ENCODE measurements at regions not wholly inside any gene's neighbourhood (a gene's known extent, or its start where the extent isn't known, plus 50 kb on each side); places are given as distances from the start of the nearest gene placed in this dataset.

DNA sequence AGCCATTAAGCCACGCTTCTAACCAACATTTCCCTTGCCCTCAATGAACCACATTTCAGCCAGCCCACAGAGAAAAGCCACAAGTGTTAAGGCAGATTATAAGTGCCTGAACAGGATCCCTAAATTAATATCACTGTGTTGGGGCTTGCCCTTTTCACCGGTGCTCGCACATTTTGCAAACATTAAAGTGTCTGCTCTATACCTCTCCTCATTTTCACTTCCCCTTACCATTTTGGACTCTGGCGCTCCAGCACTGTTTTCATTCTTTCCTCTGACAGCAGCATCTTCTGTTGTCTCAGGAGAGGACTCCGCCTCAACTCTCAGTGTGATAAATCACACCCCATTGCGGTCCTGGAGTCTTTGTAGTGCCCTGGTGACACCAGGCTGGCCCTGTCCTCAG lies 274.2 kb downstream of the BAMBI start:
- Mint-ChIP-seq H3K27me3 (ENCODE audit: low read depth in 3 of 3) (peaks cover 0 to 5% (median 5%) of the 10 kb centered on the region in 3 donors), H3K36me3 (no peaks in the 10 kb centered on the region), H3K4me1 (no peaks in the 10 kb centered on the region), H3K4me3 (no peak overlapping the region), H3K27ac (no peak overlapping the region), H3K9me3 (peaks cover 0 to 3% (median 3%) of the 10 kb centered on the region in 7 donors)
- Histone ChIP-seq H3K79me2 (ENCODE audit: insufficient read depth, low read length) (no peaks in the 10 kb centered on the region), H3K36me3 (replicated peaks in 1 of 2; ENCODE audit: control insufficient read depth in 1 of 2, insufficient read depth in 2 of 2, low read length in 2 of 2) (no peaks in the 10 kb centered on the region), H3K27me3 (ENCODE audit: control insufficient read depth in 2 of 2, insufficient read depth in 2 of 2, low read length in 2 of 2) (no peaks in the 10 kb centered on the region), H3K9me3 (replicated peaks in 1 of 2; ENCODE audit: control insufficient read depth in 1 of 2, insufficient read depth in 1 of 2, low read length in 2 of 2) (no peaks in the 10 kb centered on the region), H4K20me1 (ENCODE audit: insufficient read depth, low read length) (no peaks in the 10 kb centered on the region), H2AFZ (ENCODE audit: insufficient read depth, low read depth, low read length, poor library complexity, severe bottlenecking) (no peak overlapping the region), H3K9ac (ENCODE audit: insufficient read depth, low read length, poor library complexity, severe bottlenecking) (no peak overlapping the region), H3K27ac (ENCODE audit: low read depth in 1 of 2, low read length in 2 of 2) (no peak overlapping the region), H3K4me2 (replicated peaks; ENCODE audit: extremely low read depth, low read length, poor library complexity, severe bottlenecking) (no peak overlapping the region), H3K4me1 (ENCODE audit: control insufficient read depth in 1 of 2, insufficient read depth in 2 of 2, low read length in 2 of 2) (no peaks in the 10 kb centered on the region), H3K4me3 (replicated peaks in 1 of 3; ENCODE audit: low read depth in 2 of 3, low read length in 3 of 3) (no peak overlapping the region)
- no peak for DNase-seq
- TF ChIP-seq, protein P1, sequence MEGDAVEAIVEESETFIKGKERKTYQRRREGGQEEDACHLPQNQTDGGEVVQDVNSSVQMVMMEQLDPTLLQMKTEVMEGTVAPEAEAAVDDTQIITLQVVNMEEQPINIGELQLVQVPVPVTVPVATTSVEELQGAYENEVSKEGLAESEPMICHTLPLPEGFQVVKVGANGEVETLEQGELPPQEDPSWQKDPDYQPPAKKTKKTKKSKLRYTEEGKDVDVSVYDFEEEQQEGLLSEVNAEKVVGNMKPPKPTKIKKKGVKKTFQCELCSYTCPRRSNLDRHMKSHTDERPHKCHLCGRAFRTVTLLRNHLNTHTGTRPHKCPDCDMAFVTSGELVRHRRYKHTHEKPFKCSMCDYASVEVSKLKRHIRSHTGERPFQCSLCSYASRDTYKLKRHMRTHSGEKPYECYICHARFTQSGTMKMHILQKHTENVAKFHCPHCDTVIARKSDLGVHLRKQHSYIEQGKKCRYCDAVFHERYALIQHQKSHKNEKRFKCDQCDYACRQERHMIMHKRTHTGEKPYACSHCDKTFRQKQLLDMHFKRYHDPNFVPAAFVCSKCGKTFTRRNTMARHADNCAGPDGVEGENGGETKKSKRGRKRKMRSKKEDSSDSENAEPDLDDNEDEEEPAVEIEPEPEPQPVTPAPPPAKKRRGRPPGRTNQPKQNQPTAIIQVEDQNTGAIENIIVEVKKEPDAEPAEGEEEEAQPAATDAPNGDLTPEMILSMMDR (IDR thresholded peaks at IDR 0.05) = no peak
- WGBS (ENCODE audit: insufficient coverage) = 85% methylated on average over 3 of the region's 6 CpGs
- intact Hi-C loops (cut with micrococcal nuclease) = no loop called here

DNA sequence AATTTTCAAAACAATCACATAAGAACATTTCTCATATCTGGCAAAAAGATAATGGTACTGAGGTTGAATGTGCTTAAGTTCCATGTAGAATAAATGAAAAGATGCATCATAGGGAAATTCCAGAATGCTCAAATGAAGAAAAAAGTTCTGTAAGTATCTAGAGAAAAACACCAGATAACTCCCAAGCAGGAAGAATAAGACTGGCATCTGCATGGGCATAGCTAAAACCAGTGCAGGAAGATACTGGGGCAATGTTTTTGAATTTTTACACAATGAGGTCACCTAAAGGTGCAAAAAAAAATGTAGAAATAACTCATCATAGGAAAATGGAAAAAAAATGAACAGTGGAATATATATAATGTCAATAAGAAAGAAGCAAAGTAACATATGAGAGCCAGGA lies 275.2 kb downstream of the BAMBI start:
- Histone ChIP-seq H4K20me1 (ENCODE audit: insufficient read depth, low read length) (no peaks in the 10 kb centered on the region), H3K27me3 (ENCODE audit: control insufficient read depth in 2 of 2, insufficient read depth in 2 of 2, low read length in 2 of 2) (no peaks in the 10 kb centered on the region), H2AFZ (ENCODE audit: insufficient read depth, low read depth, low read length, poor library complexity, severe bottlenecking) (no peak overlapping the region), H3K9me3 (replicated peaks in 1 of 2; ENCODE audit: control insufficient read depth in 1 of 2, insufficient read depth in 1 of 2, low read length in 2 of 2) (no peaks in the 10 kb centered on the region), H3K9ac (ENCODE audit: insufficient read depth, low read length, poor library complexity, severe bottlenecking) (no peak overlapping the region), H3K79me2 (ENCODE audit: insufficient read depth, low read length) (no peaks in the 10 kb centered on the region), H3K27ac (ENCODE audit: low read depth in 1 of 2, low read length in 2 of 2) (no peak overlapping the region), H3K4me3 (replicated peaks in 1 of 3; ENCODE audit: low read depth in 2 of 3, low read length in 3 of 3) (no peak overlapping the region), H3K4me1 (ENCODE audit: control insufficient read depth in 1 of 2, insufficient read depth in 2 of 2, low read length in 2 of 2) (no peaks in the 10 kb centered on the region), H3K4me2 (replicated peaks; ENCODE audit: extremely low read depth, low read length, poor library complexity, severe bottlenecking) (no peak overlapping the region), H3K36me3 (replicated peaks in 1 of 2; ENCODE audit: control insufficient read depth in 1 of 2, insufficient read depth in 2 of 2, low read length in 2 of 2) (no peaks in the 10 kb centered on the region)
- peak overlapping the region in 1 of 7 donors; percentile 5 for H3K27ac Mint-ChIP-seq
- no peaks in the 10 kb centered on the region for H3K36me3 Mint-ChIP-seq
- peaks cover 0 to 5% (median 3%) of the 10 kb centered on the region in 3 donors for H3K27me3 Mint-ChIP-seq (ENCODE audit: low read depth in 3 of 3)
- no peak for DNase-seq
- H3K4me1 Mint-ChIP-seq = no peaks in the 10 kb centered on the region
- intact Hi-C loops (cut with micrococcal nuclease) = no loop called here
- TF ChIP-seq, protein P1 (IDR thresholded peaks at IDR 0.05) = no peak
- H3K4me3 Mint-ChIP-seq = no peak overlapping the region
- H3K9me3 Mint-ChIP-seq = peaks cover 0 to 3% (median 2%) of the 10 kb centered on the region in 7 donors
